HG02852 (cell line): ENCODE measurements at regions not wholly inside any gene's neighbourhood (a gene's known extent, or its start where the extent isn't known, plus 50 kb on each side); places are given as distances from the start of the nearest gene placed in this dataset.
"Not testable (repeated sequence)": the region's sequence is repeated elsewhere in the genome, so short reads cannot be mapped to it uniquely, and the experiment has no call there.

Experiments
- ATAC-seq: cut with Tn5 transposase; IDR thresholded peaks from one replicate; pipeline ENCODE4 v1.9.1; 2021; ENCODE audit warnings: mild to moderate bottlenecking, moderate library complexity; ENCODE audit not compliant: unreplicated experiment

- ATAC-seq = peak; percentile 56
Observed at GRCh38 chr2:87525497-87525991, 222.3 kb upstream of the PLGLB2 start.

- not testable (repeated sequence) for ATAC-seq
Observed at GRCh38 chr2:87526258-87526657, 221.6 kb upstream of the PLGLB2 start.

DNA sequence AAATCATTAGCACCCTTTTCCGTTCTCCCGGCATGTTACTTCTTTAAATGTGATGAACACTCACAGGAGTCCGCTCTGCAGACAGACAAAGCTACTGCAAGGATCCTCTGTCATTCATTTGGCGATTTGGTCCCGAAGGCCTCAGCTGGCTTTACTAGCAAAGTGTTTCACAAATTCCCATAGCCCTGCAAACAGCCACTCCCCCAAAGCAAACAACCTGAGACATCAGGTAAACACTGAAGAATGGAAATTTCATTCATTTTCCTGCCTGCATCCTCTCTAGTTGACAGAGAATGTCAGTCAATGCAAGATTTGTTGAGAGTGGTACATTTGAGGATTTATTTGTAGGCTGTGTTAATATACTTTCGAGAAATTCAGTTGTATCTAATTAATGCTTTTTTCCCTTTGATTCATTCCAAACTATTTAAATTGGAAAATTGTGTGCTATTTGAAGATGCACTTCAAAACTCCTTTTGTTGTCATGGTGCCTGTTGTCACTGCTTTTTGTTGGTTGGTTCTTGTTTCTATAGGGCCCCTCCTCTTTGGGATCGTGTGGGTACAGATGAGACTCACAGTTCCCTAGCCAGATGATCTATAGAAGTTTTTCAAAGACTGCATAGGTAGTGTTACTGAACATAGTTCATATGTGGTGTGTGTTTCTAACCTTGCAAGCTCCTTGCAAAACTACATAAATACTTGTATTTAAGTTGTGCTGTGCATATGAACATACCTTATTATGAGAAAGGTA is 215.7 kb upstream of the PLGLB2 start:
- ATAC-seq = not testable (repeated sequence)

DNA sequence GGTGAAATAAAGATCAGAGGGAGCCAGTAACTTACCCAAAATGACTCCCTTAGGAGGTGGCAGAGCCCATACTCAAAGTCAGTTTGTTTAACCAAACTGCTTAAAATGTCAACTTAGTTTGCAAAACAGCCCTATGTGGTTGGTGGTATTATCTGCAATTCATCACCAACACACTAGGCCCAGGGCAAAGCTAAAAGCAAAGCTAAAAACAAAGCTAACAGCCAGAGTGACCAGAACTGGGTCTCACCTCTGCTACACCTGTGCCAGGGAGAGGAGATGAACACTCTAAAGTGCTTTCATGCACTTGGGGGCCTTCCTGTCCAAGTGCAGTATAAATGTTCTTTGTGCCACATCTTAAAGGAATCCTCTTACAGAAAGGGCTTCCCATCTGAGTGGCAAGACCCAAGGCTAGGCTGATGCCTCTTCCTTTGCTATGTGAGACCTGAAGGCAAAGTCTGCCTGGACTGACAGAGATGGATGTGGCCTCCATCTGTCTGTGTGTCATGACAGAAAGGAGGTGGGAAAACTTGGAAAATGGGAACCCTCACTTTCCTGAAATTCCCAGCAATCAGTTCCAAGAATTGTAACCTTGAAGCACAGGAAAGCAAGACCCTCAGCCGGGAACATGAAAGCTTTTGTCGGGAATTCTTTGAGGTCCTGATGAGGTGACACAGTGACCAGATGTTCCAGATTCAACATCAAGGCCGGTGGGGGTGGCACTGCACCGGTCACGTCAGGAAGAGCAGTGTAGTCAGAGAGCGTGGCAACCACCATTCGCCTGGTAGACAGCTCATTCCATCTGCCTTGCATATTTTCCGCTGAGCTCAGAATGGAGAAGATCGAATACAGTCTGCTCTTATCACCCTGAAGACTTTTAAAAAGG is 214.3 kb upstream of the PLGLB2 start:
- not testable (repeated sequence) for ATAC-seq

DNA sequence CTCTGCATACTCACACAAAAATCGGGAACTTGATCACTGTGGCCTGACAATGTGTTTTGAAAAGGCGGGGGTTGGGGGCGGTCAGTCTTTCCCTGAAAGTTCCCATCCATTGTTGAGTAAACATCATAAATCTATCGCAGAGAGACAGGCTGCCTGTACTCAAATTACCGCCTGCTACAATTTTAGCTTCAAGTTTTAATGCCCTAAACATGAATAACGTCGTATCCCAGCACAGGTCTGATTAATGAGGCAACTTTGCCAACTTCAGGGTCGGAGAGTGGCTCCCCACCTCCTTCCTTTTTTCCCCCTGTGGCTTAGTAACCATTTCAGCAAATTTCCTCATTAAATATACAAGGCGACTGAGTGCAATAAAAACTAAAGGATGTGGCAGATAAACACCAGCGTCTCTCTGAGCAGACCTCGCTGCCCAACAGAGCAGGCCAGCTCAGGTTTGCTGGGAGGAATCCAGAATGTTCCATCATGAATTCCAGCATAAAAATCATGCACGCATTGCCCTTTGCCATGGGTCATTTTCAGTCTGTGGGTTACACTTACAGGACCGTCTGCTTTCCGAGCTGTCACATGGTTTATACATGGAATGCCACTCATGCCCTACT is 213.5 kb upstream of the PLGLB2 start:
- not testable (repeated sequence) for ATAC-seq

GRCh38 chr2:87536427-87536826 is 211.5 kb upstream of the PLGLB2 start:
- ATAC-seq = not testable (repeated sequence)

- ATAC-seq = not testable (repeated sequence)
Observed at GRCh38 chr2:87537251-87537671, 210.6 kb upstream of the PLGLB2 start.

DNA sequence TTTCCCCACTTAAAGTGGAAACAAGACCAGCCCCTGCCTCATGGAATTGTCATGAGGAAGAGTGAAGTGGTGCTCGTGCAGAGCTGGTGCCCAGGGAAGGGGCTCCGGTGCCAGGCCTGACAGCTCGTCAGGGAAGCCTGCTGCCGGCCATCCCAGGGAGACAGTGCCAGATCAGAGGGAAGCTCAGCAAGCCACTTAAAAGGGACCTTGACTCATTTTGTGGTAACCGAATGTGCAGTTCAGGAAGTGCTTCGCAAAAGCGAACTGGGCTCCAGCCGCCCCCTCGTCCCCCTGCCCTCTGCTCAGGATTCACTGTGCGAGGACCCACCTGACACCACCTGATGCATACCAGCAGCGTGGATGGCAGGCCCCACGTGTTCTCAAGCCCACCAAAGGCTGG is 209.6 kb upstream of the PLGLB2 start:
- not testable (repeated sequence) for ATAC-seq

DNA sequence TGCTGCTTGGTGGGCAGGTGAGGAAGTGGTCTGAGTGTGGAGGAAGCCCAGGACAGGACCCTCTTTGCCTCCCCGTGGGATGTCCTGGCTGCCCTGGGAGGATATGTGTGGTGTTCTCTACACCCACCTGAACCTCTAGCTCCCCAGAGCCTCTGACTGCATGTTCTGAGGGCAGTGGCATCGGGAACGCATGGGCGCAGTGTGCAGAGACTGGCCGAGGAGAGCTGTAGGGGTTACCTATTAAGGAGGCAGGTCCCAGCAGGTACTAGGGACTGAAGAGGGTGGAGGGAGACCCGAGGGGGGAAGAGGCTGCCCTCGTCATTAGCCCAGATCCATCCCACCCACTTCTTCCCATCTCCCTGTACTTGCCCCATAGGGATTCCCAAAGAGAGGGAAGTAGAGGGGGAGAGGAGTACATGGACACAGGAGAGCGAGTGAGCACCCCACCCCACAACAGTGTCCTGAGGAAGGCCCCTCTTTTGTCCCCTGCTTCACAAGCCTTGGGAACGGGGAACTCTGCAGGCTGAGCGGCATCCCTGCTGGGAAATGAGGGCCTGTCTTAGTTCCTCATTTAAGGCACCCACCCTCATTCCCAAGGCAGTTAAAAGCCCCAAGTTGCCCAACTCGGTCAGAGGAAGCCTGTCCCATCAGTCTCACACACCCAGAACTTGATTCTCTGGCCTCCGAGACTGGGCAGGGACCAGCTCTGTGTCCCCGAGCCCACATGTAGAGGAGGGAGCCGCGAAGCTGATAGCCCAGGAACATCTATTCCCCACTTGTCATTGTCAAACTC is 208.5 kb upstream of the PLGLB2 start:
- ATAC-seq = not testable (repeated sequence)

- ATAC-seq = not testable (repeated sequence)
Observed at GRCh38 chr2:87540242-87540641, 207.6 kb upstream of the PLGLB2 start.

GRCh38 chr2:87542599-87543174 is 205.2 kb upstream of the PLGLB2 start:
- not testable (repeated sequence) for ATAC-seq

DNA sequence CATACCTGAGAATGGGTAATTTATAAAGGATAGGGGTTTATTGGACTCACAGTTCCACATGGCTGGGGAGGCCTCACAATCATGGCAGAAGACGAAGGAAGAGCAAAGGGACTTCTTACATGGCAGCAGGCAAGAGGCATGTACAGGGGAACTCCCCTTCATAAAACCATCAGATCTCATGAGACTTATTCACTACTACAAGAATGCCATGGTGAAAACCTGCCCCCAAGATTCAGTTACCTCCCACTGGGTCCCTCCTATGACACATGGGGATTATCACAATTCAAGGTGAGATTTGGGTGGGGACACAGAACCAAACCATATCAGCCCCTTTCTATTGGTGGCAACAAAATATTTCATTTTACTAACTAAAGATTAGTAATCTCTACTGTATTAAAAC is 204.1 kb upstream of the PLGLB2 start:
- not testable (repeated sequence) for ATAC-seq

- ATAC-seq = not testable (repeated sequence)
Observed at GRCh38 chr2:87547106-87547505, 200.8 kb upstream of the PLGLB2 start.

GRCh38 chr2:87547966-87548365 is 199.9 kb upstream of the PLGLB2 start:
- peak; percentile 54 for ATAC-seq

DNA sequence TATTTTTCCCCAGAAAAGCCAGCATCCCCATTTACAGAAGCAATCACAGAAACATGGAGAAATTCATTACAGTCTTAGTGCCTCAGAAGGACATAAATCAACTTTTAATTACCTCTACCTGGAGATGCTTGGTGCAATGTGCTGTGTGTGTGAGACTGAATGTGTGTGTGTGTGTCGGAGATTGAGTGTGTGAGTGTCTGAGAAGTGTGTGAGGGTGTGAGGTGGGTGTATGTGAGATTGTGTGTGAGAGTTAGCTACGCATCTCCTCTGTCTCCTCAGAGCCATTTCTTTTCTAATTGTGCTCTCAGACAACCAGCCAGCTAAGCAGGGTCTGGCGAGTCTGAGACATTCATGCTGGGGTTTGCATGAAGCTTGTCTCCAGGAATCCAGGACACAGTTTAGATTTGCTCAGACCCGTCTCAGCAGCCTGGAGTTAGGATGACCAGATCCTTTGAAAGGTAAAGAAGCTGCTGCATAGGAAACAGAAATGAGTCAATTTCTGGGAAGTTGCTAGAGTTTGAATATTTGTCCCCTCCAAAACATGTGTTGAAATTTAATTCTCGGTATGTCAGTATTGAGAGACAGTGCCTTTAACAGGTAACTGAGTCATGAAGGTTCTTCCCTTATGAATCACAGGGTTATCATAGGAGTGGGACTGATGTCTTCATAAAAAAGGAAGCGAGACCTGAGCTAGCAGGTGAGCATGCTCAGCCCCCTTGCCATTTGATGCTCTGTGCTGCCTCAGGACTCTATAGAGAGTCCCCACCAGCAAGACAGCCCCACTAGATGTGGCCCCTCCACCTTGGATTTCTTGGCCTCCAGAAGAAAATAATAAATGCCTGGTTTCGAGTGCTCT is 199.0 kb upstream of the PLGLB2 start:
- ATAC-seq = not testable (repeated sequence)

DNA sequence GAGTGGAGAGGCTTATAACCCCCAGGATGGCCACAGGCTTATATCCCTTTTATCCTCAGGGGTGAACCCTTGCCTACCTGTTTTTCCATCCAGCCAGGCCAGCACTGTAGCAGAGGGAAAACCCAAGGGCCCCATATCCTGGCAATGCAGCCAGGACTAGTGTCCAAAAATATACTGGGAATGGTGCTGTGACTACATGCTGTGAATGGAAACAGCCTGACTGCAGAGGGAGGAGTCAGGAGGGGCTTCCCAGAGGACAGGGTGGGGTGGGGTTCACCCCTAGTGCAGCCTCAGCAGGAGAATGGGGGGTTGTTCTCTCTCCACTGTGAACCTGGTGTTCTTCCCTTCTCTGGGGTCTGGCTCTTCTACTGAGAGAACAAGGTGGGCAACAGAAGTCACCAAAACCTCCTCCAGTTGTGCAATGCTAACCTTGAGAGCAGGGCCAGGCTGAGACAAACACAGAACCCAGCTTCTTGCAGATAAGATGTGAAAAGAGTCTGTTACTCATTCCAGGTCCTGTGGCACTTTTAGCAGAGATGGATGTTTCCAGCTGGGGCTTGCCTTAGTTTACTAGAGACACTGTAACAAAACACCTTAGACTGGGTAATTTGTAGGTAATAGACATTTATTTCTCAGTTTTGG is 198.2 kb upstream of the PLGLB2 start:
- not testable (repeated sequence) for ATAC-seq

GRCh38 chr2:87554678-87555077 is 193.2 kb upstream of the PLGLB2 start:
- ATAC-seq = not testable (repeated sequence)

GRCh38 chr2:87555082-87555481 is 192.8 kb upstream of the PLGLB2 start:
- not testable (repeated sequence) for ATAC-seq

- not testable (repeated sequence) for ATAC-seq
Observed at GRCh38 chr2:87559001-87559400, 188.9 kb upstream of the PLGLB2 start.
